ENCODE measurements at regions not wholly inside any gene's neighbourhood (a gene's known extent, or its start where the extent isn't known, plus 50 kb on each side); places are given as distances from the start of the nearest gene placed in this dataset.
A peak's percentile ranks its signal among the peaks of the same experiment; 100 is the strongest.

GRCh38 chr10:32151871-32152270, 95.6 kb upstream of the KIF5B start:
- no peak for FAIRE-seq
- WGBS (ENCODE audit: low lambda C conversion rate), result 79% methylated on average over 2 of the region's 2 CpGs
- Histone ChIP-seq H3K27ac (ENCODE audit: extremely low read length, insufficient read depth, low read length) (no peak overlapping the region), H3K27me3 (ENCODE audit: control insufficient read depth in 1 of 2, insufficient read depth in 2 of 2, low read length in 2 of 2) (no peaks in the 10 kb centered on the region), H3K9me3 (ENCODE audit: low read length) (peaks cover 5% of the 10 kb centered on the region; the same call in 1 of the 2 replicates), H4K20me1 (ENCODE audit: insufficient read depth, low read length) (no peaks in the 10 kb centered on the region), H3K4me3 (replicated peaks in 1 of 3; ENCODE audit: insufficient read depth in 1 of 3, low read depth in 2 of 3, low read length in 3 of 3) (no peak overlapping the region), H3K4me1 (ENCODE audit: insufficient read depth, low read length) (peaks cover 66% of the 10 kb centered on the region), H2AFZ (ENCODE audit: low read length) (no peak overlapping the region), H3K36me3 (replicated peaks in 1 of 2; ENCODE audit: control insufficient read depth in 1 of 2, insufficient read depth in 2 of 2, low read length in 2 of 2) (no peaks in the 10 kb centered on the region), H3K4me2 (ENCODE audit: low read depth, low read length) (no peak overlapping the region), H3K9ac (ENCODE audit: insufficient read depth, low read depth, low read length) (no peak overlapping the region), H3K79me2 (ENCODE audit: insufficient read depth, low read length) (no peaks in the 10 kb centered on the region)
- no peak for ATAC-seq
- no peak for DNase-seq (ENCODE audit: low spot score)
- no TSS peak for BruUV-seq (replicated peaks)
- ChIA-PET CTCF (ENCODE audit: low intra/inter-chr PET ratio, low total read pairs) (no interaction called here), POLR2A (no interaction called here)
- intact Hi-C loops (cut with micrococcal nuclease; ENCODE audit: unreplicated experiment), result no loop called here
- peak; percentile 48 for TF ChIP-seq NFYB (CRISPR knock-in tag; IDR thresholded peaks at IDR 0.05)
- no peak for TF ChIP-seq ZBTB44 (CRISPR knock-in tag; IDR thresholded peaks at IDR 0.05)
- in situ Hi-C loops (cut with HindIII; ENCODE audit: extremely low pct_ligation_motif_present, low pct_unique_long_range_greater_than_20kb), result no loop called here

GRCh38 chr10:32150532-32151101, 94.4 kb upstream of the KIF5B start:
- no peaks in the 10 kb centered on the region for H4K20me1 ChIP-seq (ENCODE audit: insufficient read depth, low read length)
- in situ Hi-C loops (cut with HindIII; ENCODE audit: extremely low pct_ligation_motif_present, low pct_unique_long_range_greater_than_20kb), result no loop called here
- FAIRE-seq, result peak; percentile 67
- ATAC-seq, result no peak
- CTCF ChIA-PET (ENCODE audit: low intra/inter-chr PET ratio, low total read pairs), result no interaction called here
- H3K27ac ChIP-seq (ENCODE audit: extremely low read length, insufficient read depth, low read length), result peak overlapping the region; percentile 40
- peak overlapping the region; percentile 56 for H2AFZ ChIP-seq (ENCODE audit: low read length)
- peak overlapping the region; percentile 22 for H3K4me2 ChIP-seq (ENCODE audit: low read depth, low read length)
- peaks cover 63% of the 10 kb centered on the region for H3K4me1 ChIP-seq (ENCODE audit: insufficient read depth, low read length)
- H3K79me2 ChIP-seq (ENCODE audit: insufficient read depth, low read length), result no peaks in the 10 kb centered on the region
- H3K36me3 ChIP-seq (replicated peaks in 1 of 2; ENCODE audit: control insufficient read depth in 1 of 2, insufficient read depth in 2 of 2, low read length in 2 of 2), result no peaks in the 10 kb centered on the region
- H3K4me3 ChIP-seq (replicated peaks in 1 of 3; ENCODE audit: insufficient read depth in 1 of 3, low read depth in 2 of 3, low read length in 3 of 3), result 0 out of 6 replicates have a peak overlapping the region, but pooled peaks of 1 of the 3 experiments have one; percentile 6
- peak overlapping the region; percentile 13; the same call in 1 of the 2 replicates for H3K9ac ChIP-seq (ENCODE audit: insufficient read depth, low read depth, low read length)
- H3K9me3 ChIP-seq (ENCODE audit: low read length), result peaks cover 5% of the 10 kb centered on the region; the same call in 1 of the 2 replicates
- intact Hi-C loops (cut with micrococcal nuclease; ENCODE audit: unreplicated experiment), result no loop called here
- H3K27me3 ChIP-seq (ENCODE audit: control insufficient read depth in 1 of 2, insufficient read depth in 2 of 2, low read length in 2 of 2), result no peaks in the 10 kb centered on the region
- WGBS (ENCODE audit: low lambda C conversion rate), result 48% methylated on average over 8 of the region's 8 CpGs
- POLR2A ChIA-PET, result interaction anchor here (0.7 to 0.8 kb wide), 2 partner anchors 16 to 44 kb away, joined by 3 to 4 read pairs; no protein-coding TSS in a partner anchor
- no TSS peak for BruUV-seq (replicated peaks)
- DNase-seq (ENCODE audit: low spot score), result no peak
- TF ChIP-seq ZNF337 (CRISPR knock-in tag; IDR thresholded peaks at IDR 0.05; ENCODE audit: borderline replicate concordance, low read depth), result no peak
- no peak for TF ChIP-seq SOX13 (IDR thresholded peaks at IDR 0.05)
- TF ChIP-seq SOX13 (CRISPR knock-in tag; conservative IDR thresholded peaks at IDR 0.05 in 1 of 2, IDR thresholded peaks at IDR 0.05 in 1 of 2), result peak in 1 of 2 experiments; percentile 57; a peak in 1 of 4 replicates
- TF ChIP-seq SNAPC5 (CRISPR knock-in tag; IDR thresholded peaks at IDR 0.05; ENCODE audit: borderline replicate concordance), result no peak
- peak; percentile 86 for TF ChIP-seq FOXP4 (CRISPR knock-in tag; IDR thresholded peaks at IDR 0.05)
- TF ChIP-seq ZNF280B (CRISPR knock-in tag; IDR thresholded peaks at IDR 0.05; ENCODE audit: borderline replicate concordance), result no peak
- 0 out of 2 replicates have a peak, but pooled peaks have one; percentile 40 for TF ChIP-seq ELF3 (CRISPR knock-in tag; IDR thresholded peaks at IDR 0.05)
- TF ChIP-seq ZNF639 (CRISPR knock-in tag; conservative IDR thresholded peaks at IDR 0.05), result no peak
- TF ChIP-seq SAP130 (CRISPR knock-in tag; IDR thresholded peaks at IDR 0.05; ENCODE audit: low read depth), result peak; percentile 20; the same call in 1 of the 2 replicates
